Ammon's horn (tissue), 1 donor: ENCODE measurements at regions not wholly inside any gene's neighbourhood (a gene's known extent, or its start where the extent isn't known, plus 50 kb on each side); places are given as distances from the start of the nearest gene placed in this dataset.

ENCODE experiments used
- DNase-seq: peaks from one replicate; pipeline ENCODE4 v3.0.0-alpha.2; 2016; ENCODE audit warnings: low spot score

GRCh38 chr17:14813649-14814370, 451.3 kb downstream of the PMP22 start:
- DNase-seq, result peak; percentile 5

- DNase-seq, result no peak
Observed at GRCh38 chr17:14808425-14808824, 456.7 kb downstream of the PMP22 start.

GRCh38 chr17:14805348-14805747, 459.8 kb downstream of the PMP22 start:
- peak; percentile 4 for DNase-seq

GRCh38 chr17:14803826-14804225, 461.3 kb downstream of the PMP22 start:
- peak; percentile 64 for DNase-seq

- no peak for DNase-seq
Observed at GRCh38 chr17:14797801-14798200, 467.3 kb downstream of the PMP22 start.

GRCh38 chr17:14797021-14797420, 468.1 kb downstream of the PMP22 start:
- DNase-seq, result no peak

- DNase-seq, result no peak
Observed at GRCh38 chr17:14794961-14795360, 470.2 kb downstream of the PMP22 start.

GRCh38 chr17:14793237-14793636, 471.9 kb downstream of the PMP22 start:
- no peak for DNase-seq

GRCh38 chr17:14792746-14793145, 472.4 kb downstream of the PMP22 start:
- peak; percentile 5 for DNase-seq

- DNase-seq, result no peak
Observed at GRCh38 chr17:14791221-14791620, 473.9 kb downstream of the PMP22 start.

- DNase-seq, result no peak
Observed at GRCh38 chr17:14790521-14790920, 474.6 kb downstream of the PMP22 start.

GRCh38 chr17:14784997-14785696, 480.0 kb downstream of the PMP22 start:
- no peak for DNase-seq

- no peak for DNase-seq
Observed at GRCh38 chr17:14781123-14781522, 480.2 kb downstream of the HS3ST3B1 start.

- DNase-seq, result no peak
Observed at GRCh38 chr17:14780097-14780651, 479.3 kb downstream of the HS3ST3B1 start.

- no peak for DNase-seq
Observed at GRCh38 chr17:14779241-14779640, 478.4 kb downstream of the HS3ST3B1 start.

GRCh38 chr17:14777291-14777690, 476.4 kb downstream of the HS3ST3B1 start:
- DNase-seq, result no peak

- DNase-seq, result no peak
Observed at GRCh38 chr17:14776791-14777190, 475.9 kb downstream of the HS3ST3B1 start.

GRCh38 chr17:14775731-14776492, 475.0 kb downstream of the HS3ST3B1 start:
- DNase-seq, result no peak

- no peak for DNase-seq
Observed at GRCh38 chr17:14774774-14775173, 473.9 kb downstream of the HS3ST3B1 start.

GRCh38 chr17:14772776-14773175, 471.9 kb downstream of the HS3ST3B1 start:
- DNase-seq, result no peak

GRCh38 chr17:14771543-14771942, 470.7 kb downstream of the HS3ST3B1 start:
- DNase-seq, result no peak

GRCh38 chr17:14768923-14769322, 468.0 kb downstream of the HS3ST3B1 start:
- no peak for DNase-seq
